SK-N-SH (cell line): ENCODE measurements at regions not wholly inside any gene's neighbourhood (a gene's known extent, or its start where the extent isn't known, plus 50 kb on each side); places are given as distances from the start of the nearest gene placed in this dataset.

Experiments
- EZH2phosphoT487 ChIP-seq: fragments of 200-600 bp; sonication (generic); IDR thresholded peaks from 2 replicates; pipeline ENCODE4 v1.6.1; 2017; ENCODE audit warnings: low read depth, mixed run types, mild to moderate bottlenecking, antibody characterized with exemption, moderate library complexity, borderline replicate concordance
- POLR2AphosphoS5 ChIP-seq: IDR thresholded peaks from 2 replicates; pipeline ENCODE4 v1.6.1; 2012; ENCODE audit warnings: low read depth, low read length
- TF ChIP-seq, protein P1 (sequence below): fragments of 200-600 bp; sonication (generic); IDR thresholded peaks from 2 replicates; pipeline ENCODE4 v1.6.1; 2017; ENCODE audit warnings: antibody characterized with exemption, mild to moderate bottlenecking, moderate library complexity
- TF ChIP-seq, protein P2 (sequence below): IDR thresholded peaks from 2 replicates; pipeline ENCODE4 v1.6.1; 2012; ENCODE audit warnings: mild to moderate bottlenecking, low read depth, low read length, moderate library complexity

DNA sequence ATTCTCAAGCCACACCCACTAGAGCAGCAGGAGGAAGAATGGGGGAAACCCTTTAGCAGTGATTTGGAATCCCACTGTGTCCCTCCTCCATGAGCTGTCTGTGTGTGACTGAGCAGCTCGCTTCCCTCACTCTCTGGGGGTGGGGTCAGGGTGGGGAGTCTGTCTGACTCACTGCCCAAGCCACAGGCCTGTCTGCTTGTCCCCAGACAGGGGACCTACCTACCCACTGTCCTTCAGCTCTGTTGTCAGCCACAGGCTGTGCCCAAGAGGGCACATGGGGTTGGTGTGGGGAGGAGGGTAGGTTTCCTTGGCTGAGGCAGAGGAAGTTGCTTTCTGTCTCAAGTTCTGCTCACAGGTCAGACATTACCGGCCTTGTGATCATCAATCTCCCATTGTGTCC, 127.0 kb downstream of the MAFB start:
- TF ChIP-seq, protein P1, sequence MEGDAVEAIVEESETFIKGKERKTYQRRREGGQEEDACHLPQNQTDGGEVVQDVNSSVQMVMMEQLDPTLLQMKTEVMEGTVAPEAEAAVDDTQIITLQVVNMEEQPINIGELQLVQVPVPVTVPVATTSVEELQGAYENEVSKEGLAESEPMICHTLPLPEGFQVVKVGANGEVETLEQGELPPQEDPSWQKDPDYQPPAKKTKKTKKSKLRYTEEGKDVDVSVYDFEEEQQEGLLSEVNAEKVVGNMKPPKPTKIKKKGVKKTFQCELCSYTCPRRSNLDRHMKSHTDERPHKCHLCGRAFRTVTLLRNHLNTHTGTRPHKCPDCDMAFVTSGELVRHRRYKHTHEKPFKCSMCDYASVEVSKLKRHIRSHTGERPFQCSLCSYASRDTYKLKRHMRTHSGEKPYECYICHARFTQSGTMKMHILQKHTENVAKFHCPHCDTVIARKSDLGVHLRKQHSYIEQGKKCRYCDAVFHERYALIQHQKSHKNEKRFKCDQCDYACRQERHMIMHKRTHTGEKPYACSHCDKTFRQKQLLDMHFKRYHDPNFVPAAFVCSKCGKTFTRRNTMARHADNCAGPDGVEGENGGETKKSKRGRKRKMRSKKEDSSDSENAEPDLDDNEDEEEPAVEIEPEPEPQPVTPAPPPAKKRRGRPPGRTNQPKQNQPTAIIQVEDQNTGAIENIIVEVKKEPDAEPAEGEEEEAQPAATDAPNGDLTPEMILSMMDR = no peak
- TF ChIP-seq, protein P2, sequence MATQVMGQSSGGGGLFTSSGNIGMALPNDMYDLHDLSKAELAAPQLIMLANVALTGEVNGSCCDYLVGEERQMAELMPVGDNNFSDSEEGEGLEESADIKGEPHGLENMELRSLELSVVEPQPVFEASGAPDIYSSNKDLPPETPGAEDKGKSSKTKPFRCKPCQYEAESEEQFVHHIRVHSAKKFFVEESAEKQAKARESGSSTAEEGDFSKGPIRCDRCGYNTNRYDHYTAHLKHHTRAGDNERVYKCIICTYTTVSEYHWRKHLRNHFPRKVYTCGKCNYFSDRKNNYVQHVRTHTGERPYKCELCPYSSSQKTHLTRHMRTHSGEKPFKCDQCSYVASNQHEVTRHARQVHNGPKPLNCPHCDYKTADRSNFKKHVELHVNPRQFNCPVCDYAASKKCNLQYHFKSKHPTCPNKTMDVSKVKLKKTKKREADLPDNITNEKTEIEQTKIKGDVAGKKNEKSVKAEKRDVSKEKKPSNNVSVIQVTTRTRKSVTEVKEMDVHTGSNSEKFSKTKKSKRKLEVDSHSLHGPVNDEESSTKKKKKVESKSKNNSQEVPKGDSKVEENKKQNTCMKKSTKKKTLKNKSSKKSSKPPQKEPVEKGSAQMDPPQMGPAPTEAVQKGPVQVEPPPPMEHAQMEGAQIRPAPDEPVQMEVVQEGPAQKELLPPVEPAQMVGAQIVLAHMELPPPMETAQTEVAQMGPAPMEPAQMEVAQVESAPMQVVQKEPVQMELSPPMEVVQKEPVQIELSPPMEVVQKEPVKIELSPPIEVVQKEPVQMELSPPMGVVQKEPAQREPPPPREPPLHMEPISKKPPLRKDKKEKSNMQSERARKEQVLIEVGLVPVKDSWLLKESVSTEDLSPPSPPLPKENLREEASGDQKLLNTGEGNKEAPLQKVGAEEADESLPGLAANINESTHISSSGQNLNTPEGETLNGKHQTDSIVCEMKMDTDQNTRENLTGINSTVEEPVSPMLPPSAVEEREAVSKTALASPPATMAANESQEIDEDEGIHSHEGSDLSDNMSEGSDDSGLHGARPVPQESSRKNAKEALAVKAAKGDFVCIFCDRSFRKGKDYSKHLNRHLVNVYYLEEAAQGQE = no peak
- no peak for TF ChIP-seq POLR2AphosphoS5
- no peak for TF ChIP-seq EZH2phosphoT487
